Lower leg skin (tissue), 3 donors: ENCODE measurements at regions not wholly inside any gene's neighbourhood (a gene's known extent, or its start where the extent isn't known, plus 50 kb on each side); places are given as distances from the start of the nearest gene placed in this dataset.

ENCODE experiments used
- POLR2A ChIP-seq, 2 donors: fragments of 450-650 bp; IDR thresholded peaks; one replicate each; pipeline ENCODE4 v1.6.1; 2016 to 2017; ENCODE audit warnings: antibody characterized with exemption in 2 of 2, mild to moderate bottlenecking in 1 of 2, moderate library complexity in 1 of 2
- TF ChIP-seq, protein P1 (sequence below), 3 donors: fragments of 450-650 bp; IDR thresholded peaks; one replicate each; pipeline ENCODE4 v1.5.1; 2016; ENCODE audit warnings: antibody characterized with exemption in 3 of 3, mild to moderate bottlenecking in 3 of 3, moderate library complexity in 2 of 3

DNA sequence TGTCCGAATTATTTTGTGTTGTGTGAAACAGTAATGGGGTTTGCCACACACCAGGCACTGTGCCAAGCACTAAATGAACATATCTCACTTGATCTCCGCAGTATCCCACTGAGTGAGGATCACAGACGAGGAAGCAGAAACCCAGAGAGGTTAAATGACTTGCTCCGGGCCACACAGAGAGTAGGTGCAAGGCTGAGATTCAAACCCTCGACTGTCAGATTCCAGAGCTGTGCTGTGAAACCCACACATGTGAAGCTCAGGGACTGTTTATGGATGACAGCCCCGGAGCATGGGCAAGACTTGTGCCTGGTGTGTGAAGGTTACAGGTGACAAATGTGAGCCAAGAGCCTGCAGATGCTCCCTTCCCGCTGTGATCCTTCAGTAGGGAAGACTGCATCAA, 87.8 kb upstream of the SIRPA start:
- TF ChIP-seq, protein P1, sequence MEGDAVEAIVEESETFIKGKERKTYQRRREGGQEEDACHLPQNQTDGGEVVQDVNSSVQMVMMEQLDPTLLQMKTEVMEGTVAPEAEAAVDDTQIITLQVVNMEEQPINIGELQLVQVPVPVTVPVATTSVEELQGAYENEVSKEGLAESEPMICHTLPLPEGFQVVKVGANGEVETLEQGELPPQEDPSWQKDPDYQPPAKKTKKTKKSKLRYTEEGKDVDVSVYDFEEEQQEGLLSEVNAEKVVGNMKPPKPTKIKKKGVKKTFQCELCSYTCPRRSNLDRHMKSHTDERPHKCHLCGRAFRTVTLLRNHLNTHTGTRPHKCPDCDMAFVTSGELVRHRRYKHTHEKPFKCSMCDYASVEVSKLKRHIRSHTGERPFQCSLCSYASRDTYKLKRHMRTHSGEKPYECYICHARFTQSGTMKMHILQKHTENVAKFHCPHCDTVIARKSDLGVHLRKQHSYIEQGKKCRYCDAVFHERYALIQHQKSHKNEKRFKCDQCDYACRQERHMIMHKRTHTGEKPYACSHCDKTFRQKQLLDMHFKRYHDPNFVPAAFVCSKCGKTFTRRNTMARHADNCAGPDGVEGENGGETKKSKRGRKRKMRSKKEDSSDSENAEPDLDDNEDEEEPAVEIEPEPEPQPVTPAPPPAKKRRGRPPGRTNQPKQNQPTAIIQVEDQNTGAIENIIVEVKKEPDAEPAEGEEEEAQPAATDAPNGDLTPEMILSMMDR (IDR thresholded peaks at IDR 0.05): no peak
- TF ChIP-seq POLR2A (IDR thresholded peaks at IDR 0.05): no peak
